Left ventricle myocardium inferior (tissue), 1 donor: ENCODE measurements at regions not wholly inside any gene's neighbourhood (a gene's known extent, or its start where the extent isn't known, plus 50 kb on each side); places are given as distances from the start of the nearest gene placed in this dataset.
A peak's percentile ranks its signal among the peaks of the same experiment; 100 is the strongest.

ENCODE experiments used
- DNase-seq: peaks from one replicate; pipeline ENCODE4 v3.0.0-alpha.2; 2020
- H3K27ac ChIP-seq: fragments of 200-600 bp; replicated peaks from 2 replicates; pipeline ENCODE4 v1.8.0; 2021
- H3K27me3 ChIP-seq: fragments of 200-600 bp; 2 replicates; pipeline ENCODE4 v1.8.0; 2021; ENCODE audit warnings: low read depth
- H3K36me3 ChIP-seq: fragments of 200-600 bp; 2 replicates; pipeline ENCODE4 v1.8.0; 2021
- H3K4me1 ChIP-seq: fragments of 200-600 bp; 2 replicates; pipeline ENCODE4 v1.8.0; 2021
- H3K4me3 ChIP-seq: fragments of 200-600 bp; 2 replicates; pipeline ENCODE4 v1.8.0; 2021; ENCODE audit warnings: mild to moderate bottlenecking, moderate library complexity
- H3K9me3 ChIP-seq: fragments of 200-600 bp; replicated peaks from 2 replicates; pipeline ENCODE4 v1.8.0; 2021
- CTCF ChIP-seq: fragments of 200-600 bp; IDR thresholded peaks from 2 replicates; pipeline ENCODE4 v1.8.0; 2021; ENCODE audit warnings: antibody characterized with exemption, mild to moderate bottlenecking, borderline replicate concordance
- intact Hi-C: fragments of 100-400 bp; cut with micrococcal nuclease; formaldehyde crosslinking; loops from one replicate; pipeline ENCODE4 v1.11.0; 2022
- donor health status: DM: no; HTN: yes; CAD: no; lungs with severe emphysema.

GRCh38 chr18:27861539-27861938, 315.4 kb downstream of the CDH2 start:
- H3K36me3 ChIP-seq, result no peaks in the 10 kb centered on the region
- H3K9me3 ChIP-seq, result no peaks in the 10 kb centered on the region
- H3K4me1 ChIP-seq, result peaks cover 43% of the 10 kb centered on the region
- no peak for TF ChIP-seq CTCF
- no peak for DNase-seq
- H3K4me3 ChIP-seq, result no peak overlapping the region
- peak overlapping the region; percentile 60 for H3K27ac ChIP-seq
- intact Hi-C loops, result no loop called here
- H3K27me3 ChIP-seq, result no peaks in the 10 kb centered on the region

GRCh38 chr18:27860701-27861107, 316.2 kb downstream of the CDH2 start:
- no peaks in the 10 kb centered on the region for H3K9me3 ChIP-seq
- intact Hi-C loops, result no loop called here
- H3K4me1 ChIP-seq, result peaks cover 43% of the 10 kb centered on the region
- peak; percentile 19 for DNase-seq
- H3K27ac ChIP-seq, result peak overlapping the region; percentile 60
- H3K36me3 ChIP-seq, result no peaks in the 10 kb centered on the region
- no peaks in the 10 kb centered on the region for H3K27me3 ChIP-seq
- TF ChIP-seq CTCF, result no peak
- no peak overlapping the region for H3K4me3 ChIP-seq

GRCh38 chr18:27860011-27860410, 316.9 kb downstream of the CDH2 start:
- intact Hi-C loops, result no loop called here
- no peak for TF ChIP-seq CTCF
- Histone ChIP-seq H3K27ac (peak overlapping the region; percentile 42), H3K9me3 (no peaks in the 10 kb centered on the region), H3K36me3 (no peaks in the 10 kb centered on the region), H3K4me1 (peaks cover 43% of the 10 kb centered on the region), H3K4me3 (no peak overlapping the region), H3K27me3 (no peaks in the 10 kb centered on the region)
- DNase-seq, result no peak

- intact Hi-C loops, result no loop called here
- no peak for DNase-seq
- TF ChIP-seq CTCF, result no peak
- Histone ChIP-seq H3K9me3 (peaks cover 20% of the 10 kb centered on the region), H3K27ac (no peak overlapping the region), H3K4me1 (peaks cover 34% of the 10 kb centered on the region), H3K4me3 (no peak overlapping the region), H3K27me3 (no peaks in the 10 kb centered on the region), H3K36me3 (no peaks in the 10 kb centered on the region)
These were observed 320.1 kb downstream of the CDH2 start for GRCh38 chr18:27856820-27857219.

GRCh38 chr18:27855486-27855885, 321.4 kb downstream of the CDH2 start:
- no peak for TF ChIP-seq CTCF
- no peak for DNase-seq
- Histone ChIP-seq H3K27me3 (no peaks in the 10 kb centered on the region), H3K27ac (no peak overlapping the region), H3K9me3 (peaks cover 20% of the 10 kb centered on the region), H3K4me3 (no peak overlapping the region), H3K36me3 (no peaks in the 10 kb centered on the region), H3K4me1 (peaks cover 21% of the 10 kb centered on the region)
- intact Hi-C loops, result no loop called here

GRCh38 chr18:27854631-27855030, 322.3 kb downstream of the CDH2 start:
- intact Hi-C loops, result no loop called here
- Histone ChIP-seq H3K27ac (no peak overlapping the region), H3K27me3 (no peaks in the 10 kb centered on the region), H3K36me3 (no peaks in the 10 kb centered on the region), H3K4me3 (no peak overlapping the region), H3K9me3 (peaks cover 20% of the 10 kb centered on the region), H3K4me1 (peaks cover 18% of the 10 kb centered on the region)
- no peak for TF ChIP-seq CTCF
- no peak for DNase-seq
